ENCODE measurements at regions not wholly inside any gene's neighbourhood (a gene's known extent, or its start where the extent isn't known, plus 50 kb on each side); places are given as distances from the start of the nearest gene placed in this dataset.

DNA sequence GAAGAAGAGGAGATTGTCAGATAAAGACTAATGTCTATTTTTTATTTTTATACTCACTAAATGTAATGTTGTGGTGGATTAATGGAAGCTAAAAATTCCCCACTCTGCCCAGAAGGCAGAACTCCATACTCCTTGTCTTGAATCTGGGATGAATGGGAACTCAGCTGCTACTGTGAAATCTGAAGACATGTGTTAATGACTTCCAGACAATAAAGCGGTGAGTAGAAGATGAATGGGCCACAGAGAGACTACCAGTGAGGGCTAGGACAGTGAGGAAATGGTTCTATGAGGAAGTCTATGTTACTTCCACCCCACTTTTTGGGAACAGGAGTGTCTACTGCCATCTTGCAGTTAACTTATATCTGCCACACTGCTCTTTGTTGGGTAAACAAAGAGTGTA is 726.9 kb downstream of the CDH8 start:
- intact Hi-C loops (cut with micrococcal nuclease; ENCODE audit: unreplicated experiment) (no loop called here), in situ Hi-C loops (cut with MboI) (no loop called here)
- ChIA-PET CTCF (no interaction called here), RAD21 (ENCODE audit: unreplicated experiment) (no interaction called here), SMC1A (ENCODE audit: uncharacterized antibody, unreplicated experiment) (no interaction called here), POLR2A (no interaction called here)
- no peak overlapping the region for H2AFZ ChIP-seq (ENCODE audit: control insufficient read depth, low read depth, low read length)
- BruUV-seq (replicated peaks): no TSS peak
- H3K4me1 ChIP-seq (ENCODE audit: control insufficient read depth, insufficient read depth, low read length): no peaks in the 10 kb centered on the region
- no peak overlapping the region for H3K4me3 ChIP-seq
- no peak overlapping the region for H3K4me2 ChIP-seq (ENCODE audit: control insufficient read depth, insufficient read depth)
- WGBS (ENCODE audit: insufficient coverage, insufficient replicate concordance, low lambda C conversion rate, missing lambda C conversion rate): 86% methylated on average over 1 of the region's 1 CpG
- TF ChIP-seq HCFC1 (IDR thresholded peaks at IDR 0.05; ENCODE audit: low read length): no peak
- no peak for TF ChIP-seq SMARCA5 (IDR thresholded peaks at IDR 0.05)
- TF ChIP-seq BCL11A (IDR thresholded peaks at IDR 0.05; ENCODE audit: low read depth, low read length): no peak
- TF ChIP-seq ZNF384 (IDR thresholded peaks at IDR 0.05; ENCODE audit: borderline replicate concordance, low read depth, low read length): no peak
- TF ChIP-seq PAX5 (IDR thresholded peaks at IDR 0.05; ENCODE audit: borderline replicate concordance, low read depth, low read length): no peak
- no peak for TF ChIP-seq SMC3 (IDR thresholded peaks at IDR 0.05; ENCODE audit: borderline replicate concordance, low read length)
- no peak for TF ChIP-seq SPI1 (IDR thresholded peaks at IDR 0.05; ENCODE audit: borderline replicate concordance, insufficient read depth, low read depth, low read length)
- no peak for TF ChIP-seq BRCA1 (IDR thresholded peaks at IDR 0.05; ENCODE audit: low read depth, low read length)
- TF ChIP-seq GATAD2B (conservative IDR thresholded peaks at IDR 0.05; ENCODE audit: low read depth): no peak
- no peak for TF ChIP-seq NR2C1 (IDR thresholded peaks at IDR 0.05)
- no peak for TF ChIP-seq CBX5 (IDR thresholded peaks at IDR 0.05; ENCODE audit: low read depth)
- TF ChIP-seq SIX5 (IDR thresholded peaks at IDR 0.05; ENCODE audit: low read depth, low read length, severe bottlenecking): no peak
- TF ChIP-seq IRF4 (IDR thresholded peaks at IDR 0.05; ENCODE audit: low read depth, low read length): no peak
- no peak for TF ChIP-seq ZBTB11 (CRISPR knock-in tag; IDR thresholded peaks at IDR 0.05)
- TF ChIP-seq ZNF622 (IDR thresholded peaks at IDR 0.05): no peak
- no peak for TF ChIP-seq MEF2A (IDR thresholded peaks at IDR 0.05; ENCODE audit: insufficient read depth, low read depth, low read length)
- no peak for TF ChIP-seq ZSCAN29 (IDR thresholded peaks at IDR 0.05)
- no peak for TF ChIP-seq ESRRA (IDR thresholded peaks at IDR 0.05; ENCODE audit: low read length)
- H3K36me3 ChIP-seq (ENCODE audit: control insufficient read depth in 2 of 2, insufficient read depth in 2 of 2, low read length in 1 of 2): no peaks in the 10 kb centered on the region
- DNase-seq (ENCODE audit: low read depth, low spot score) (no peak), ATAC-seq (no peak), FAIRE-seq (no peak)
- H3K9ac ChIP-seq (ENCODE audit: control insufficient read depth, insufficient read depth, low read length): no peak overlapping the region
- no peaks in the 10 kb centered on the region for H3K9me3 ChIP-seq (replicated peaks; ENCODE audit: control insufficient read depth, insufficient read depth, low read length)
- H3K27me3 ChIP-seq (replicated peaks in 1 of 2; ENCODE audit: control insufficient read depth in 2 of 2, insufficient read depth in 2 of 2, low read length in 1 of 2): no peaks in the 10 kb centered on the region
- no peaks in the 10 kb centered on the region for H4K20me1 ChIP-seq (ENCODE audit: control insufficient read depth, insufficient read depth)
- no peak overlapping the region for H3K27ac ChIP-seq (ENCODE audit: control insufficient read depth, insufficient read depth)
- no peaks in the 10 kb centered on the region for H3K79me2 ChIP-seq (ENCODE audit: control insufficient read depth, insufficient read depth, low read length)
